Suppressor macrophage treated with lipopolysaccharide for 4 hours (primary cell): ENCODE measurements at regions not wholly inside any gene's neighbourhood (a gene's known extent, or its start where the extent isn't known, plus 50 kb on each side); places are given as distances from the start of the nearest gene placed in this dataset.
A peak's percentile ranks its signal among the peaks of the same experiment; 100 is the strongest.
"Not testable (repeated sequence)": the region's sequence is repeated elsewhere in the genome, so short reads cannot be mapped to it uniquely, and the experiment has no call there.

Source experiments
- DNase-seq: peaks from one replicate; pipeline ENCODE4 v3.0.0-alpha.2; 2020

DNA sequence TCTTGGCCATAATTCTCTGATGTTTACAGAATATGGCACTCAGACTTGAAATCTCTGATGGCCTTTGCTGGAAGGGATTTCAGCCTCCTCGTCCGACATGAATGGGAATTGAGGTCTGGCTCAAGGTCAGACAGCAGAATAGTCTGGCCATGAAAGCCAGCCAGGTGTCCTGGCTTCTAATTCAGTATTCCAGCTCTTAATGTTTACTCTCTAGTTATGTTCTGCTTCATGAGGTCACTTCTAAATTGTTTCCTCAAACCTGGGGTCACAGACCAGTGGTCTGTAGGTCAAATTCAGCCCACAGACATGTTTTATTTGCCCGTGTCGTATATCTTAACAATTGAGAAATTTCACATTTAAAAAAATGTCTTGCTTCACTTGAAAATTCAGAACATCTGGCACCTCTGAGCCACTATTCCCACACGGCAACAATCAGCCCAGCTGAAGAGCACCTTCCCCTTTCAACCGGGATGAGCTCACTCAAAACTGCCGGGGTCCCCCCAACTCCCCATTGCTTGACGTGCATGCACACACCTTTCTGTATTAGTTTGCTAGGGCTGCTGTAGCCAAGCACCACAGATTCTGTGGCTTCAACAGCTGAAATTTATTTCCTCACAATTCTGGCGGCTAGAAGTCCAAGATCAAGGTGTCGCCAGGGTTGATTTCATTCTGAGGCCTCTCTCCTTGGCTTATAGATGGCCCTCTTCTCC lies 243.5 kb downstream of the ENC1 start:
- no peak for DNase-seq

DNA sequence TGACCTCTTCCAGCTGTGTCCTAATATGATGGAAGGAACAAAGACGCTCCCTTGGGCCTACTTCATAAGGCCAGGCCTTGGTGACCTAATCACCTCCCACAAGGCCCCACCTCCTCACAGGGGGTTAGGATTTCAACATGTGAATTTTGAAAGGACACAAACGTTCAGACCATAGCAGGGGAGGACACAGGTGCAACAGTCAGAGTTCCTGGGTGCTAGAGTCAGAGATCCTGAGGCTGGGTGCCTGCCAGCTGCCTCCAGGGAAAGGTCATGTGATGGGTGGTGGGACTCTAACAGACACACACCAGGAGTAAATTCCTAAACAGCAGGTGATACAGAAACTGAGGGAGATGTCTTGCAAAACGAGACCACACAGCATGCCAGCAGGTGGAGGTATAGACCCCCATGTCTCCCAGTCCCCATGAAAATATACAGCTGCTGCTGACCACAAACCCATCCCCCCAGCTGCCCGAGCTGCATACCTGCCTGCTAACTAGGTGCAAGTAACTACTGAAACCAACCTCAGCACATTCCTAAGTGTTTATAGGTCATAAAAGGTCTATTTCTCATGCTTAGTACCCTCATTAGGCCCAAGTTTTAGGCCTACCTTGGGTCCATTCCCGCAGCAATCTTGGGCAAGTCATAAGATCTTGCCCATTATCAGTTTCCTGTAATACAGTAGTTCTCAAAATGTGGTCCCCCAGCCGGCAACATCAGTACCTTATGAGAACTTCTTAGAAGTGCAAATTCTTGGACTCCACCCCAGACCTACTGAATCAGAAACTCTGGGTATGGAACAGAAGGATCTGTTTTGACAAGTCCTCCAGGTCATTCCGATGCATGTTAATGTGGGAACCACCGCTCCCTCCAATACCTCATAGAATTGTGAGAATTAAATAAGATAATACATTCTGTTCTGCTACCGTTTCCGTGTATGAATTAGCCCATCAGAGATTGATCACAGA lies 245.3 kb downstream of the ENC1 start:
- DNase-seq = no peak

DNA sequence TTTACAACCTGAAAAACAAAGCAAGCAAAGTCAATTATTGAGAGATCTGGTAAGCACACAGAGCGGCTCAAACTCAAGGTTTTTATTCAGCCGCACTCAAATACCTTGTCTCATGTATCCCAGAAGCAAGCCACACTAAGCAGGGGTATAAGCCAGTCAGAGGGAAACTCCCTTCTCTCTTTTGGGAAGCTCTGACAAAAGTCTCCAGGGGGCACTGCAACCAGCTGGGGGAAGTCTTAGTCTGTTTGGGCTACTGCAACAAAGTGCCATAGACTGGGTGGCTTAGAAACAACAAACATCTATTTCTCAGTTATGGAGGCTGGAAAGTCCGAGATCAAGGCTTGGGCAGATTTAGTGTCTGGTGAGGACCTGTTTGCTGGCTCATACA lies 246.0 kb downstream of the ENC1 start:
- peak; percentile 48 for DNase-seq

DNA sequence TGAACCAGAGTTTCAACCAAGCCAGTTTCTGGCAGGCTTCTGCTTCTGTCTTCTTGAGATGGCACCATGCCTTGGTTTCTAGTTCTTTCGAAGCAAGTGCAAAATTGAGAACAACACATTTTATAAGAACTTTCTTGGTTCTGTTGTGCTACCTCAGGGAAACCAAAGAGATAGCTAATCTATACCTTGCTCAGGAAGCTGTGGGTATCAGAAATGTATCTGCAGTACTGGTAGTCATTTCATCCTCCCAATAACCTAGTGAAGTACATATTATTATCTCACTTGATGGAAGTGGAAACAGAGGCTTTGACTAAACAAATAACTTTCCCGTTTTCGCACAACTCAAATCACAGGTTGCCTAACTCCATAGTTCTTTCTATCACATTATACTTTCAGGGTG lies 246.6 kb downstream of the ENC1 start:
- no peak for DNase-seq

DNA sequence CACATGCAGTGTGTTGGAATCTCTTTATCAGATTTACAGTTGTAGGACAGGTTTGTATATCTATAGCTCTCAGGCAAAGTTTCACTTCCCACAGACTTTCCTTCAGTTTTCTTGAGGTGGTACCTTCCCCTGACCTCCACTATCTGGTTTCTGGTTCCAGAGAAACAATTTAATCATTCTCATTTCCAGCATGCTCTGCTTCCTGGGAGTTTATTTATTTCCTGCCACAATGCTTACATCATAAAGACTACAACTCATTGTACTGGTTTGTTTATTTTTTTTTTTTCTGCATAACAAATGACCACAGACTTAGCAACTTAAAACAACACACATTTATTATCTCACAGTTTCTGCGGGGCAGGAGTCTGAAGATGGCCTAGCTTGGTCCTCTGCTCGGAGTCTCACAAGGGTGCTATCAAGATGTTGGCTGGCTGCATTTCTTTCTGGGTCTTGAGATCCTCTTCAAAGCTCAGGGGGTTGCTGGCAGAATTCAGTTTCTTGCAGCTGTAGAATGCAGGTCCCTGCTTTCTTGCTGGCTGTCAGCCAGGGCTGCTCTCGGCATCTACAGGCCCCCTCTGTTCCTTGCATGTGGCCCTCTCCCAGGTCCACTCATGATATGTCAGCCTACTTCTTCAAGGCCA lies 247.7 kb downstream of the ENC1 start:
- no peak for DNase-seq

DNA sequence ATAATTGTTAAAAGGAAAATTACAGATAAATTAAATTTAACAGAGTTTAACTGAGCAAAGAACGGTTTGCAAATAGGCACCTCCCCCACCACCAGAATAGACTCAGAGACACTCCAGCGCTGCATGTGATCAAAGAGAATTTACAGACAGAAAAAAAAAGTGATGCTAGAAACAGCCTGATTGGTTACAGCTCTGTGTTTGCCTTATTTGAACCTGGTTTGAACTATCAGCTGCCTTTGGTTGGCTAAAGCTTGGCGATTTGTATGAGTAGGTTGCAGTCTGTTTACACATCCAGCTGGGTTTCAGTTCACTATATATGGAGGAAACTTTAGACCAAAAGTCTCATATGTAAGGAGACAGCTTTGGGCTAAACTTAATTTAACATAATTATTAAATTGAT lies 249.1 kb downstream of the ENC1 start:
- DNase-seq = no peak

DNA sequence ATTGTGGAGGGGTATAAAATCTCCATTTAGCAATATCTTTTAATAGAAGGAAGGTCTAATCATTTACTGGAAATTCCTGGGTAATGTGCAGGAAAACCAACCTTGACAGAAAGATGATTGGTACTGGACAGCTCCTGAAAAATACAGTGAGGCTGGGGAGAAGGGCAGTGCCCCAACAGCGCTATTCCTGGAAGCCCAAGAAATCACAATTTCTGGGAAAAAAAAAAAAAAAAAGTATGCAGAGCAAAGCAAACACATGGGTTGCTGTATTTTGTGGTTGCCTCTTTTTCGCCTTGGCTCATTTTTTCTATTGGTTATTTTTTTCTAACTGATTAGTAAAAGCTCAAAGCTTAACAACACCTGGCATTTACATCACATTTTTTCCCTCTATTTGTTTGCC lies 249.7 kb downstream of the ENC1 start:
- no peak for DNase-seq

DNA sequence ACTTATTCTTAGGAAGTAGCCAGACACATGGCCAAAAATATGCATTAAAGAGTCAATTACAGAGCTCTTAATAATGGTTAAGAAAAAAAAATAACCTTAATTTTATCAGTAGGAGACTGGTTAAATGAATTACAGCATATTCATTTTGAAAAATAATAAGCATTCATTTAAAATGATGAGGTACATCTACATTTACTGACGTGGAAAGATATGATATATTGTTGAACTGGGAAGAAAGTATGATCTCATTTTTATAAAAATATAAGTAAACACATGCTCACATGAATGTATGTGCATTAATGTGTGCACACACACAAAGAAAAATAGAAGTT lies 250.3 kb downstream of the ENC1 start:
- no peak for DNase-seq

DNA sequence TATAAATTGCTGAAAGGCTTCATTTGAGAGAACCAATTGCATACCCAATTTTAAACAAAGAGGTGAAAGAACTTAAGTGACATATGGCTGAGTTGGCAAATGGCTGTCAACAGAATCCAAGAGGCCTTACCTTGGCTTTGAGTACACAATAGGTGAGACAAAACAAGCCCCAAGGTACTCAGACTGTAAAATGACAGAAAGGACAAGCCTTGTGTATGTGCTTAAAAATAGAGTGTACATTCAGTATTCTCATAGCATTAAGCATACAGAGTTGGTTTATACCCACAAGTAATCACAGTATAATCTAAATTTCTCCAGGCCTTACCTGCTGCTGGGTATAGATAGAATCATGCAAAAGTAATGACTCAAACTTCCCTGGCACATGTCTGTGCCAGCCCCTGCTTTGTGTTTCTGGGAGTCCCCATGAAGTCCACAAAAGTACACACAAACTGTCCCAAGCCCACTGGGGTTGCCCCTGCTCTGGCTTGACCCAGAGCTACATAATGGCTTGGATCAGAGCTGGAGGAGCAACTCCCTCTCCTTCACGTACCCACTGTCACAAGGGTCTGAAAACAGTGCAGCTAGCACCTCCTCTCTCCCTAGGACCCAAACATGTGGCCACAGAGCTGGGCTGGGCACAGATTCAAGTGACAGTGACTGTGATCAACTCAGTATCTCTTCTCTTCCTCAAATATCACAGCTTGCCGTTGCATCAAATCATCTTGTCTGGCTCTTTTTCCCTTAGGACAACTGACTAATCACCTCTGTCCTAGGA lies 250.8 kb downstream of the ENC1 start:
- no peak for DNase-seq

DNA sequence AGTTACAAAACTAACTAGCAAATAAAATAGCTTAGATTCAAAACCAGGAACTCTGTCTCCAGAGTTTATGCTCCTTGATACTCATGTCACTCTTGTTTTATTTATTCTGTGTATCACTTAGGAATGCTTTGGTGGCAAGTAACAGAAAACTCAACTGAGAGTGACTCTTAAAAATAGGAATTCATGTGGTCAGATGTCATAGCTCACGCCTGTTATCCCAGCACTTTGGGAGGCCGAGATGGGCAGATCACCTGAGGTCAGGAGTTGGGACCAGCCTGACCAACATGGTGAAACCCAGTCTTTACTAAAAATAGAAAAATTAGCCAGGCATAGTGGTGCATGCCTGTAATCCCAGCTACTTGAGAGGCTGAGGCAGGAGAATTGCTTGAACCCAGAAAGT lies 252.1 kb downstream of the ENC1 start:
- DNase-seq = not testable (repeated sequence)

DNA sequence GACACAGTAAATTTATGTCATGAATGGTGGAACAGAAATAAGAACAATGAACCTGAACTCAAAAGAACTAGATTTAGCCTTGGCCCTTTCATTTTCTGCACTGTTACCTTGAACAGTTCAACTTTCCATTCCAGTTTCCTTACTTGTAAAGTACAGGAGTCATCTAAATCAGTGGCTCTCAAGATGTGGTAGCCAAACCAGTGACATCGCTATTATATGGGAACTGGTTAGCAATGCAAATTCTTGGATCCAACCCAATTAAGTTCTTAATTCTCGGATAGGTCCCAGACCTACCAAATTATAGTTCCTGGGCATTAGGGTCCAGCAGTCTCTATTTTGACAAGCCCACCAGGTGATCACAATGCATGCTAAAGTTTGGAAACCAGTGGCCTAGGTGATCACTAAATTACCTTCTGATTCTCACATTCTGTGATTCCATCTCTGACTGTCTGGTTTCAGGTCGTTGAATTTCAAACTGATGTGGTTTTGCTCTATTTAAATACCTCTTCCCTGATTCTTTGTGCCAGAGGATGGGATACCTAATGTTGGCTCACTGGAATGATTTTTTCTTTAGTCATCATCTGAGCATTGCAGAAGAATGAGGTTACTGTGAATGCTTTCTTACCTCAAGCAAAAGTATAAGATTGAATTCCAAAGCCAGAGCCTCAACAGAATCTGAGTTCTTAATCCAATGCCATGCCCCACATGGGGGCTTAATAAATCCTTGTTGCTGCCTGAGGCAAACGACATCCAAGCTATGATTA lies 253.8 kb downstream of the ENC1 start:
- DNase-seq = no peak

DNA sequence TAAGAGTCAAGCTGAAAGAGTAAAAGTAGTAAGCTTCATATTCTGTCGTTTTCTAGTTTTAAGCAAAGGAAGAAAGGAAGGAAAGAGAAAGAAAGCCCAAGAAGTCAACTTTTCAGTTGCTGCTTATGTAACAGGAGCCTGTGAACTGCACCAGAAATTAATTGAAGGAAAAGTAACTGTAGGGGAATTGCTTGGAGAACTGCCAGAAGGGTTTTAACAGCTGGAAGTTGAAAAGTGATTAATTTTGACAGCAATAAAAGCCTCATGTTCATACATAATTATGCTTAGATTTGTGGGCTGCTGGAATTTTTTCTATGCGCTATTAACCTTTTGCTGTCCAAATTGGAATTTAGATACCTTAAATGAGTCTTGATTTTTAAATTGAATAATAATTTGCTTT lies 255.7 kb downstream of the ENC1 start:
- DNase-seq = no peak

DNA sequence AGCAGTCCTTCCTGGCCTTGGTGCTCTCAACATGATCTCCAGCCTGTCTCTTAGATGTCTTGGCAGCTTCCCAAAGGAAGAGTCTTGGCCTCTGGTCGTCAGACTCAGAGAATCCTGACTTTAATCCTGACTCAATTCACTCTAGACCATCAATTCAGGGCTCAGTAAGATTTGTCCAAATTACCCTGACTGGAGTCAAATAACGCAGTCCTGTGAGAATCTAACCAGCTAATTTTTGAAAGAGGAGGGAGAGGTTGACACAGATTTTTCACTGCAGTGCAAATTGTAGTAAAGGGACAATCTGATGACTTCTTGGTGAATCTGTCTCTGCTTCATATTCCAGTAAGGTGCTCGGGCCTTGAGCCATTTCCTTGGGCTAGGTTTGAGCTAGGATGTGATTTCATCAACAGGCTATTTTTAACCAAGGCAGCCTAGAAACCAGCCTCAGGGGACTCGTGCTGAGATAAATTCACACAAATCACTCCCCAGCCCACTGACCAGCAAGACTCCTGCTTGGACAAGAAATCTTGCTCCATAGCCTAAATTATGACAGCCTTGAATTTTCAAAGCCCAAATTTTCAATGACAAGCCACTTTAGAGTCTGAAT lies 257.4 kb downstream of the ENC1 start:
- no peak for DNase-seq

DNA sequence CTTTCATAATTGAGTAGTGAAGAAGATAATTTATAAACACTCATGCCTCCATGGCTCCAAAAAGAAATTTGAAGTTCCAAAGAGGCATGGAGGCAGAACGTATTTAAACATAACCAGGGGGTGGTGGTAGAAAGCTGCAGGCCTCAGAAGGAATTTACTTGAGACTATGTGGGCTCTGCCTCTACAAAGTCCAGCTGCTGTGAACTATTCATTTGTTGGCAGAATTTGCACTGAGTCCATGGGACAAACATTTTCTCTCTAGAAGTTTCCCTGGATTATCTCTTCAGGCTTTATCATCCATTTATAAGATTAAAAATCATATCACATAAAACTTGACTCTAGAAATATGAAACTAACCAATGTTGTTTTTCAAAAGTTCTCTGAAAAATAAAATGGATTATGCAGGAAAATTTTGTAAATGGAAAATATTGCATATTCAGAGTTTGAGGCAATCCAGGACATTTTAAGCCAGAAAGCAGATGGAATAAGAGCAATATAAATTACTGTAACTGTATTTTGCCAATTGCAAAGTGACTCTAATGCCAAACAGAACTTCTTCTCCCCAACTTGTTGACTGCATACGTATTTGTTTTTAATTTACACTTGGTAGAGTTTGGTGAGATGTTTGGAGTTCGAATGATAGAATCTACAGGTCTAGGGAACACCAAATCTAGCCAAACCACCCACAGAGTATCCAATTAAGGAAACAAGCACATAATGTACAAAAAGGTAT lies 258.2 kb downstream of the ENC1 start:
- no peak for DNase-seq

DNA sequence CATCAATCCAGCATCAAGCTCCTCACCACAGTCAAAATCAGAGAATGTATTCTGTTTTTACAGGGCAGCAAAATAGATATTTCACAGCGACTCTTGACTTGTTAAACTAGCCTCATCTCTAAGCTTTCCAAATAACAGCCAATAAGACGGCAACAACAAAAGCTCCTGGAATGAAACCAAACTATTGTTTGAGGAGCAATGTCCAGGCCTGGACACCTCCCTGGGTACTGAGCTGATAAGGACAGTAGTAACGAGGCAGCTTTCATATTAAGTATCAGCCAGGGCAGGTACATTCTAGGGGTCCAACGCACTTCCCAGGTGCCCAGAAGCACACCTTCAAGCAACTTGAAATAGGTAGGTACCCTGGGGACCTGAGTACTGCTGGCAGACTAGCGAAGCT lies 260.3 kb downstream of the ENC1 start:
- no peak for DNase-seq

DNA sequence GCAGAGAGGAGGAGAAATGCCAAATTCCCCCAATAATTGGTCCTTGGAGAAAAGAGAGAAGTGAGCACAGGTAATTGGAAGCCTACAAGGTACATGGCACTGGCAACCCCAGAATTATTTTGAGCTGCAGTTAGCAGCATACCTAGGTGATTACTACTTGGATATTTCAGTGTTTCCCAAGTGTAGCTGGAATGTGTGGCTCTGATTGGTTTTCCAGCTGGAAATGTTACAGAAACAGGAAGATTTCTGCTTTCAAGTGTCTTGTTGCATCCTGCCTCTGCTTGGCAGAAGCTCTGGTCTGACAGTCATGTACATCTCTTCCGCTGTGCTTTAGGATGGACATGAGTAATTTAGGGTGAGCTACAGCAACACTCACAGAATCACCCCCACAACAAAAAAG lies 262.1 kb downstream of the ENC1 start:
- DNase-seq = no peak

DNA sequence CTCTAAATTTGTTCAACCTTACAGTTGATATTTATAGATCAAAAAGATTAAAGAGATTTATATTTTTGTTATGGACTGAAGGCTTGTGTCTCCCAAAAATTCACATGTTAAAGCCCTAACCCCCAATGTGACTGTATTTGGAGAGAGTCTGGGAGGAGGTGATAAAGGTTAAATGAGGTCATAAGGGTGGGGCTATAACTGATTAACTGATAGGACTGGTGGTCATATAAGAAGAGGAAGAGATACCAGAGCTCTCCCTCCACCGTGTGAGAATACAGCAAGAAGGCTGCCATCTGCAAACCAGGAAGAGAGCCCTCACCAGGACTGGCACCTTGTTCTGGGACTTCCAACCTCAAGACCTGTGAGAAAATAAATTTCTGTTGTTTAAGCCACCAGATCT lies 264.3 kb downstream of the ENC1 start:
- no peak for DNase-seq

DNA sequence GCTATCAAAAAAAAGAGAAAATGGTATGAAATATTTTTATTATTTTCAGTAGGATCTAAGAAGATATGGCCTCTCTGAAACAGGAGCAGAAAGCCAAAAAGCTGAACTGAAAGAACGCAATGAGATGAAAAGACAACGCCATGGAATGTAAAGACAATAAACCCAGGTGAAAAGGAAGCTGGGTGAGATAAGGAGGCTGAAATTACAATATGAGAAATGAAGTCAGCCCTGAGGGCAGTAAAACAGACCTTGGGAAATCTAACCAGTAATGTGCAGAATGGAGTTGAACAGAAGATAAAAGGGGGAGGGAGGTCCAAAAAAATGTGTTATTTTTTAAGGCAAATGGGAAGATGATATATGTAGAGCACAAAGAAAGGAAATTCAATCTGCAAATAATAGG lies 265.3 kb downstream of the ENC1 start:
- DNase-seq = no peak

DNA sequence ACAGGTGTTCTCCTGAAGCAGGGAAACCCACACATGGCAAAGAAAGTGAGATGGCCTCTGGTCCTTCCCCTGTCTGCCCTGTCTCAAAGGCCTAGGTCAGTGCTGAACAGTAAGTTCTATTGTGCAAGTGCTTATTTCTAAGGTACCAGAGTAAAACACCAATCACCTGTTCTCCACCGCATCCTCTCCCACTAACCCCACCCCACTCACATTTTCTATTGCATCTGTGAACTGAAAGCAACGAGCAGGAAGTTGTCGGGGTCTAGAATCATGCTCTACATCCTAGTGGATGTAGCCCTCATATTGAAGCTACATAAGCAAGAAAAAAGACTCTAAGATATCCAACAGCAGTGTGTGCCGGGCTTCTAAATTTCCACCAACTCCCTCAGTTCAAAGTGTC lies 265.9 kb downstream of the ENC1 start:
- DNase-seq = no peak

DNA sequence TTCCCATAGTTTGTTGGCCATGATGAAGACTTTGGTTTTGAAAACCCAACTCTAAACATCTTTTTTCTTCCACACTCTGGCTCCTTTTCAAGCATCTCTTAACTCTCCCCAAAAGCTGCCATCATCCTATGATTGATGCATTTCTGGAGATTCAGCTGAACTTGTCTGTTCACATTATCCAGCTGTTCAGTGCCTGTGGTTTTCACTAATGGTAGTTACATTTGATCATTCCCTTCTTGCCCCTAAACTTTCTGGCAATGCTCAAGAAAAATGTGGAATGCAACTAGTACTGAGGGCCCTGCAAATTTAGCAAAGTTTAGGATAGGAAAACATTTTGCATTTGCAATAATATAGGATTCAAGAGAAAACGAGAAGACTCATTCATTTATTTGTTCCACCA lies 267.5 kb downstream of the ENC1 start:
- no peak for DNase-seq

DNA sequence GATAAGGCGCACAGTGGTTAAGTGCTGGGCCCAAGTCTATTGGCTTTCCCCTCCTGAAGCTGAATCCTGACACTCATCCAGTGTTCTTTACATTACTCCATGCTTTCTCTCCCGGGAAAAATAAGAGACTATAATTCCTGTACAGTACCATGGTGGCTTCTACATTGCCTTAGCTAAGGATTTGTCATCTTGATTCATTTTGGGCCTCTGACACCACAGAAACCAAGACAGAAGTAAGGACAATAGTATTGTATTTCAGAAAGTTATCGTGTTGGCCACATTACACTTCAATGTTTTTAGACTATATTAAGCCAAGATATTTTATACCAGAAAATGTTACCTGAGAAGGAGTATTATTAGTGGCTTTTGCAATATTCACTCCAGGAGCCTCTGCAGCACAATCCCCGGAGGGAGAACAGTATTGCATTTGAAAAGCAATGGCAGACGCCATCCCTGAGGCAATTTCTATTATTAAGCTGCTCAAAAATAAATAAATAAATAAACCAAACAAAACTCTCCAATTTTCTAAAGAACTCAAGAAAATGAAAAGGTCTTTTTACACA lies 267.9 kb downstream of the ENC1 start:
- no peak for DNase-seq
